GM18861 (cell line): ENCODE measurements at regions not wholly inside any gene's neighbourhood (a gene's known extent, or its start where the extent isn't known, plus 50 kb on each side); places are given as distances from the start of the nearest gene placed in this dataset.

Experiments
- ATAC-seq: cut with Tn5 transposase; IDR thresholded peaks from one replicate; pipeline ENCODE4 v1.9.1; 2021; ENCODE audit not compliant: unreplicated experiment

- ATAC-seq = no peak
Observed at GRCh38 chr1:219289171-219289570, 115.5 kb downstream of the LYPLAL1 start.

- no peak for ATAC-seq
Observed at GRCh38 chr1:219283541-219283940, 109.9 kb downstream of the LYPLAL1 start.

GRCh38 chr1:219281831-219282230 lies 108.2 kb downstream of the LYPLAL1 start:
- ATAC-seq = no peak

- ATAC-seq = no peak
Observed at GRCh38 chr1:219279017-219279770, 105.5 kb downstream of the LYPLAL1 start.

- ATAC-seq = no peak
Observed at GRCh38 chr1:219278288-219278687, 104.6 kb downstream of the LYPLAL1 start.

- ATAC-seq = no peak
Observed at GRCh38 chr1:219277304-219278105, 103.8 kb downstream of the LYPLAL1 start.

- no peak for ATAC-seq
Observed at GRCh38 chr1:219276049-219276738, 102.5 kb downstream of the LYPLAL1 start.

GRCh38 chr1:219273088-219273686 lies 99.5 kb downstream of the LYPLAL1 start:
- no peak for ATAC-seq

GRCh38 chr1:219271818-219272535 lies 98.3 kb downstream of the LYPLAL1 start:
- ATAC-seq = no peak

- ATAC-seq = no peak
Observed at GRCh38 chr1:219269171-219269570, 95.5 kb downstream of the LYPLAL1 start.

- ATAC-seq = no peak
Observed at GRCh38 chr1:219266524-219266923, 92.8 kb downstream of the LYPLAL1 start.

- no peak for ATAC-seq
Observed at GRCh38 chr1:219265026-219265515, 91.4 kb downstream of the LYPLAL1 start.

GRCh38 chr1:219264561-219264960 lies 90.9 kb downstream of the LYPLAL1 start:
- ATAC-seq = no peak
